GM12872 (cell line): ENCODE measurements at regions not wholly inside any gene's neighbourhood (a gene's known extent, or its start where the extent isn't known, plus 50 kb on each side); places are given as distances from the start of the nearest gene placed in this dataset.

Experiments used
- TF ChIP-seq, protein P1 (sequence below): IDR thresholded peaks from 3 replicates; pipeline ENCODE4 v1.5.1; 2011; ENCODE audit warnings: low read depth, mild to moderate bottlenecking, low read length, moderate library complexity; ENCODE audit not compliant: insufficient read depth

- TF ChIP-seq, protein P1, sequence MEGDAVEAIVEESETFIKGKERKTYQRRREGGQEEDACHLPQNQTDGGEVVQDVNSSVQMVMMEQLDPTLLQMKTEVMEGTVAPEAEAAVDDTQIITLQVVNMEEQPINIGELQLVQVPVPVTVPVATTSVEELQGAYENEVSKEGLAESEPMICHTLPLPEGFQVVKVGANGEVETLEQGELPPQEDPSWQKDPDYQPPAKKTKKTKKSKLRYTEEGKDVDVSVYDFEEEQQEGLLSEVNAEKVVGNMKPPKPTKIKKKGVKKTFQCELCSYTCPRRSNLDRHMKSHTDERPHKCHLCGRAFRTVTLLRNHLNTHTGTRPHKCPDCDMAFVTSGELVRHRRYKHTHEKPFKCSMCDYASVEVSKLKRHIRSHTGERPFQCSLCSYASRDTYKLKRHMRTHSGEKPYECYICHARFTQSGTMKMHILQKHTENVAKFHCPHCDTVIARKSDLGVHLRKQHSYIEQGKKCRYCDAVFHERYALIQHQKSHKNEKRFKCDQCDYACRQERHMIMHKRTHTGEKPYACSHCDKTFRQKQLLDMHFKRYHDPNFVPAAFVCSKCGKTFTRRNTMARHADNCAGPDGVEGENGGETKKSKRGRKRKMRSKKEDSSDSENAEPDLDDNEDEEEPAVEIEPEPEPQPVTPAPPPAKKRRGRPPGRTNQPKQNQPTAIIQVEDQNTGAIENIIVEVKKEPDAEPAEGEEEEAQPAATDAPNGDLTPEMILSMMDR, result no peak
These were observed 411.4 kb downstream of the CCDC91 start for GRCh38 chr12:28601570-28602058.

- TF ChIP-seq, protein P1, result no peak
These were observed 412.5 kb downstream of the CCDC91 start for GRCh38 chr12:28602786-28603185.

DNA sequence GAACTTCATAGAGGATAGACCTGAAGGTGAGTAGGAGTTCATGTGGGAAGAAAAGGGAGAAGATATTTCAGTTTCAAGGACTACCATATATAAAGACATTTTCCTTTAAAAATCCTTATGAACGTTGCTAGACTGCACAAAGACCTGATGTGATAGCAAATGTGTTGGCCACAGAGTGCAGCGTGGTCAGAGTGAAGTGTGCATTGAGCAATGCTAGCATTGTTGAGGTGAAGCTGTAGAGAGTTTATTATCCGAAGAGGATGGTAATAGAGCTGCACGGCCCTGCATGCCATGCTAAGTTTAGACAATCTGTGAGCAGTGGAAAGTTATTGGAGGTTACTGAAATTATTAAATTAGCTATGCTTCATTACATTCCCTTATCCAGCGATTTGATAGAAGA, 413.0 kb downstream of the CCDC91 start:
- TF ChIP-seq, protein P1, result no peak

GRCh38 chr12:28603801-28604200, 413.5 kb downstream of the CCDC91 start:
- TF ChIP-seq, protein P1, result no peak

- TF ChIP-seq, protein P1, result no peak
These were observed 414.0 kb downstream of the CCDC91 start for GRCh38 chr12:28604240-28604639.

- TF ChIP-seq, protein P1, result no peak
These were observed 416.8 kb downstream of the CCDC91 start for GRCh38 chr12:28606967-28607557.

DNA sequence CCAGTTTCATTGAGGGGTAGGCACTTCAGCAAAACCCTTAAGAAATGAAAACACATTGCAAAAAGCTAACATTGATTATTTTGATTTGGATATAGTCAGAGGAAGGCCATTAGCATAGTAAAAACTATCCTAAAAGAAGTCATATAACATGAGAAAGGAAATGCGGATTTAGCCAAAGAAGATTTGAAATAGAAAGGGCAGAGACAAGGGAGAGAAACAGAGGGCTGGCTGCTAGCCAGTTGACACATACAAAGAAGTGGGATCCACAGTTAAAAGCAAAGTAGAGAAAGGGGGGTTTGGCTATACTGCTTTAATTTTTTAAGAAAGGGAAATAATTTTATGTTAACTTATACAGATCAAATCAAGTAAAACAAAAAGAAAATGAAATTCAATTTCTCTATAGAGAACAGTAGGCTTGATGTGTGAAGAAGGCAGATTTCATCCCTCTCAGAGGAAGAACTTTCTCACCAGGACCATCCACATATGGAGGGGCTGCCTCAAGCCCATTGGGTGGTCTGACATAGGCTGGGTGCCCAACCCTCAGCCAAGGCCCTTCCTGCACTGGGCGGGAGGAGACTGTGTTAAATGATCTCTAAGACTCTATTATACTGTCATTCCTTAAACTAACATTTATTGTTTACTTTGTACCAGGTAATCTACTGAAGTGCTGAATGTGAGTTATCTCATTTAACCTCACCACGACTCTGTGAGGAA, 420.3 kb downstream of the CCDC91 start:
- TF ChIP-seq, protein P1, result no peak
